HG03039 (cell line): ENCODE measurements at regions not wholly inside any gene's neighbourhood (a gene's known extent, or its start where the extent isn't known, plus 50 kb on each side); places are given as distances from the start of the nearest gene placed in this dataset.
"Not testable (repeated sequence)": the region's sequence is repeated elsewhere in the genome, so short reads cannot be mapped to it uniquely, and the experiment has no call there.

Source experiments
- ATAC-seq: cut with Tn5 transposase; IDR thresholded peaks from one replicate; pipeline ENCODE4 v1.9.1; 2021; ENCODE audit warnings: mild to moderate bottlenecking, moderate library complexity; ENCODE audit not compliant: unreplicated experiment

GRCh38 chr21:35818597-35818996, 241.7 kb downstream of the SETD4 start:
- ATAC-seq = no peak

- no peak for ATAC-seq
These were observed 245.3 kb downstream of the SETD4 start for GRCh38 chr21:35814858-35815619.

GRCh38 chr21:35812679-35813078, 247.6 kb downstream of the SETD4 start:
- ATAC-seq = no peak

- no peak for ATAC-seq
These were observed 249.0 kb downstream of the SETD4 start for GRCh38 chr21:35811191-35811806.

GRCh38 chr21:35810431-35810970, 249.8 kb downstream of the SETD4 start:
- no peak for ATAC-seq

- no peak for ATAC-seq
These were observed 258.9 kb downstream of the SETD4 start for GRCh38 chr21:35801391-35801790.

GRCh38 chr21:35800796-35801385, 259.4 kb downstream of the SETD4 start:
- ATAC-seq = not testable (repeated sequence)

GRCh38 chr21:35796844-35797243, 263.5 kb downstream of the SETD4 start:
- no peak for ATAC-seq

- ATAC-seq = not testable (repeated sequence)
These were observed 265.8 kb downstream of the SETD4 start for GRCh38 chr21:35794527-35794926.

GRCh38 chr21:35792569-35793305, 267.6 kb downstream of the SETD4 start:
- ATAC-seq = no peak

- ATAC-seq = no peak
These were observed 268.6 kb downstream of the SETD4 start for GRCh38 chr21:35791541-35792325.

GRCh38 chr21:35783721-35784120, 276.6 kb downstream of the SETD4 start:
- ATAC-seq = no peak

GRCh38 chr21:35782667-35783066, 277.7 kb downstream of the SETD4 start:
- no peak for ATAC-seq

- no peak for ATAC-seq
These were observed 279.3 kb downstream of the SETD4 start for GRCh38 chr21:35780983-35781382.

- ATAC-seq = no peak
These were observed 280.4 kb downstream of the SETD4 start for GRCh38 chr21:35779690-35780570.

- ATAC-seq = no peak
These were observed 281.2 kb downstream of the SETD4 start for GRCh38 chr21:35779167-35779566.

GRCh38 chr21:35777081-35777480, 283.2 kb downstream of the SETD4 start:
- no peak for ATAC-seq

- ATAC-seq = no peak
These were observed 284.4 kb downstream of the SETD4 start for GRCh38 chr21:35775778-35776544.
